ENCODE measurements at regions not wholly inside any gene's neighbourhood (a gene's known extent, or its start where the extent isn't known, plus 50 kb on each side); places are given as distances from the start of the nearest gene placed in this dataset.

GRCh38 chrX:117803463-117803862 is 313.1 kb downstream of the KLHL13 start:
- TF ChIP-seq PAXIP1 (CRISPR knock-in tag; conservative IDR thresholded peaks at IDR 0.05) (no peak), ZNF709 (CRISPR knock-in tag; IDR thresholded peaks at IDR 0.05) (no peak), RFXANK (CRISPR knock-in tag; IDR thresholded peaks at IDR 0.05) (no peak), IKZF1 (IDR thresholded peaks at IDR 0.05) (no peak), RELA (CRISPR knock-in tag; IDR thresholded peaks at IDR 0.05) (no peak), ZNF850 (CRISPR knock-in tag; conservative IDR thresholded peaks at IDR 0.05) (no peak), ZNF770 (CRISPR knock-in tag; IDR thresholded peaks at IDR 0.05) (no peak)

All from HepG2 (cell line).